ENCODE measurements at regions not wholly inside any gene's neighbourhood (a gene's known extent, or its start where the extent isn't known, plus 50 kb on each side); places are given as distances from the start of the nearest gene placed in this dataset.
A peak's percentile ranks its signal among the peaks of the same experiment; 100 is the strongest.

DNA sequence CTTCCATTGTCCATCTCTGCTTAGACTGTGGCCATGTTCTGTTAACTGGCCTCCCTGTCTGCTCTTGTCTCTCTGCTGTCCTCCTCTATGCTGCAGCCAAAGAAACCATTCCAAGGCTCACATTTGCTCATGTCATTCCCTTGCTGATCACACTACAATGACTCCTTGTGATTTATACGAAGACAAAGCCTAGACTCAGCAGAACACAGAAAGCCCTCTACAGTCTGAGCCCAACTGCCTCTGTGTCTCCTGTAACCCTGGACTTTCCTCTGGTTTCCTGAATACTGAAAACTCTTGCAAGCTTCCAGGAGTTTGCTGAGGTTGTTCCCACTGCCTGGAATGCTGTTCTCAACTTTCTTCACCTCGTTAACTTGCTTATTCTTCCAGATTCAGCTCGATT lies 191.8 kb downstream of the TMEM38B start:
- ATAC-seq (ENCODE audit: insufficient read depth, low read depth): no peak
- Histone ChIP-seq H3K9ac (ENCODE audit: low read depth, low read length) (no peak overlapping the region), H2AFZ (ENCODE audit: low read depth, low read length) (no peak overlapping the region), H3K27ac (ENCODE audit: low read length) (no peak overlapping the region), H3K9me3 (ENCODE audit: insufficient read depth, low read length, severe bottlenecking) (no peaks in the 10 kb centered on the region), H3K79me2 (ENCODE audit: insufficient read depth, low read length) (no peaks in the 10 kb centered on the region), H3K27me3 (ENCODE audit: insufficient read depth, low read length, poor library complexity) (no peaks in the 10 kb centered on the region), H3K36me3 (ENCODE audit: insufficient read depth, low read length) (no peaks in the 10 kb centered on the region), H4K20me1 (ENCODE audit: insufficient read depth, low read length) (no peaks in the 10 kb centered on the region), H3K4me1 (ENCODE audit: insufficient read depth, low read length) (peaks cover 9% of the 10 kb centered on the region; the same call in 1 of the 2 replicates), H3K4me3 (ENCODE audit: low read depth in 1 of 2, low read length in 2 of 2) (no peak overlapping the region), H3K4me2 (ENCODE audit: insufficient read depth, low read length) (no peak overlapping the region)
- no peak for DNase-seq
- TF ChIP-seq, protein P1, sequence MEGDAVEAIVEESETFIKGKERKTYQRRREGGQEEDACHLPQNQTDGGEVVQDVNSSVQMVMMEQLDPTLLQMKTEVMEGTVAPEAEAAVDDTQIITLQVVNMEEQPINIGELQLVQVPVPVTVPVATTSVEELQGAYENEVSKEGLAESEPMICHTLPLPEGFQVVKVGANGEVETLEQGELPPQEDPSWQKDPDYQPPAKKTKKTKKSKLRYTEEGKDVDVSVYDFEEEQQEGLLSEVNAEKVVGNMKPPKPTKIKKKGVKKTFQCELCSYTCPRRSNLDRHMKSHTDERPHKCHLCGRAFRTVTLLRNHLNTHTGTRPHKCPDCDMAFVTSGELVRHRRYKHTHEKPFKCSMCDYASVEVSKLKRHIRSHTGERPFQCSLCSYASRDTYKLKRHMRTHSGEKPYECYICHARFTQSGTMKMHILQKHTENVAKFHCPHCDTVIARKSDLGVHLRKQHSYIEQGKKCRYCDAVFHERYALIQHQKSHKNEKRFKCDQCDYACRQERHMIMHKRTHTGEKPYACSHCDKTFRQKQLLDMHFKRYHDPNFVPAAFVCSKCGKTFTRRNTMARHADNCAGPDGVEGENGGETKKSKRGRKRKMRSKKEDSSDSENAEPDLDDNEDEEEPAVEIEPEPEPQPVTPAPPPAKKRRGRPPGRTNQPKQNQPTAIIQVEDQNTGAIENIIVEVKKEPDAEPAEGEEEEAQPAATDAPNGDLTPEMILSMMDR (IDR thresholded peaks at IDR 0.05; ENCODE audit: borderline replicate concordance, extremely low read depth, low read length, poor library complexity, severe bottlenecking): no peak
- TF ChIP-seq EZH2 (IDR thresholded peaks at IDR 0.05; ENCODE audit: borderline replicate concordance, low read depth, low read length, severe bottlenecking): no peak

DNA sequence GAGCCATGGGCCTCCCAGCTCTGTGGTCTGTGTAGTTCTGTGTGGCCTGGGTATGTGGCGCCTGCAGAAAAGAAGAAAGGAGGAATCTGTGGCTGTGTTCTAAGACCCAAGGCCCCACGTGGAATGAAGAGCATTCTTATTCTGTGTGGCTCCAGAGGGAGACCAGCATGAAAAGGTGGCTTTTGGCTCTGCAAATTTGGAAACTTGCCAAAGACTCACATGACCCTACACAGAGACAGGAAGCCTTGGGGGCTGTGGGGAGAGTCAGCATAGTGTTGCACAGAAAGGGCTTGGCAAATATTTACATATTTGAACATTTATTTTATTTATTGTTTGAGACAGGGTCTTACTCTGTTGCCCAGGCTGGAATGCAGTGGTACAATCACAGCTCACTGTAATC lies 193.3 kb downstream of the TMEM38B start:
- Histone ChIP-seq H3K27ac (ENCODE audit: low read length) (no peak overlapping the region), H3K27me3 (ENCODE audit: insufficient read depth, low read length, poor library complexity) (no peaks in the 10 kb centered on the region), H3K4me2 (ENCODE audit: insufficient read depth, low read length) (no peak overlapping the region), H3K9me3 (ENCODE audit: insufficient read depth, low read length, severe bottlenecking) (no peaks in the 10 kb centered on the region), H3K4me1 (ENCODE audit: insufficient read depth, low read length) (peaks cover 9% of the 10 kb centered on the region; the same call in 1 of the 2 replicates), H3K9ac (ENCODE audit: low read depth, low read length) (no peak overlapping the region), H3K79me2 (ENCODE audit: insufficient read depth, low read length) (no peaks in the 10 kb centered on the region), H2AFZ (ENCODE audit: low read depth, low read length) (no peak overlapping the region), H3K36me3 (ENCODE audit: insufficient read depth, low read length) (no peaks in the 10 kb centered on the region), H3K4me3 (ENCODE audit: low read depth in 1 of 2, low read length in 2 of 2) (no peak overlapping the region), H4K20me1 (ENCODE audit: insufficient read depth, low read length) (no peaks in the 10 kb centered on the region)
- TF ChIP-seq, protein P1 (IDR thresholded peaks at IDR 0.05; ENCODE audit: borderline replicate concordance, extremely low read depth, low read length, poor library complexity, severe bottlenecking): no peak
- no peak for TF ChIP-seq EZH2 (IDR thresholded peaks at IDR 0.05; ENCODE audit: borderline replicate concordance, low read depth, low read length, severe bottlenecking)
- ATAC-seq (ENCODE audit: insufficient read depth, low read depth) (peak; percentile 70), DNase-seq (peak; percentile 17)

DNA sequence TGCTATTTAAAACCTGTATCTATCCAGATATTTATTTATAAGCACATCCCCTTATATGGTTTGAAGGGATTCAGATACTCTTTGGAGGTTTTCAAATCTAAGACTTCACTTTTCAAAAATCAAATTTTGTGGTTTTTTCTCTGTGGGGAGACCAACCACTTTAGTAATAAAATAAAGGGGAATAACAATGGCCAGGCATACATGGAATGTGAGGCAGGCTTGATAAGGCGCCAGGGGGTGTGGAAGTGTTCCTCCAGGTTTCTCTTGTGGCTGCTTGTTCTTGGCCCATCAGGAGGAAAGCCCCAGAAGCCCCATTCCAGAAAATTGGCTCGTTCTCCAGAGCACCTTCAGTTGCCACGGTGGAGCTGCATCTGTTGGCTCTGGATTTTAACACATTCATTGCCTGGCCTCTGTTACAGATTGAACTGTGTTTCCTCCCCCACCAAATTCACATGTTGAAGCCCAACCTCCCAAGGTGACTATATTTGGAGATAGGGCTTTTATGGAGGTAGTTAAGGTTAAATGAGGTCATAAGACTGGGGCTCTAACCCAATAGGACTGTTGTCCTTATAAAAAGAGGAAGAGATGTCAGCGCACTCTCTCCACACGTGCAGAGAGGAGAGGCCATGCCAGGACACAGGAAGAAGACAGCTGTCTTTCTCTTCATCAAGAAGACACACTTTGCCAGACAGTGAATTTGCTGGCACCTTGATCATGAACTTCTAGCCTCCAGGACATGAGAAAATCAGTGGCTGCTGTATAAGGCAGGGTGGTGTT lies 195.9 kb downstream of the TMEM38B start:
- Histone ChIP-seq H4K20me1 (ENCODE audit: insufficient read depth, low read length) (no peaks in the 10 kb centered on the region), H3K4me2 (ENCODE audit: insufficient read depth, low read length) (no peak overlapping the region), H3K9ac (ENCODE audit: low read depth, low read length) (no peak overlapping the region), H3K9me3 (ENCODE audit: insufficient read depth, low read length, severe bottlenecking) (no peaks in the 10 kb centered on the region), H2AFZ (ENCODE audit: low read depth, low read length) (no peak overlapping the region), H3K4me1 (ENCODE audit: insufficient read depth, low read length) (peaks cover 9% of the 10 kb centered on the region; the same call in 1 of the 2 replicates), H3K79me2 (ENCODE audit: insufficient read depth, low read length) (no peaks in the 10 kb centered on the region), H3K27me3 (ENCODE audit: insufficient read depth, low read length, poor library complexity) (no peaks in the 10 kb centered on the region), H3K27ac (ENCODE audit: low read length) (no peak overlapping the region), H3K36me3 (ENCODE audit: insufficient read depth, low read length) (no peaks in the 10 kb centered on the region), H3K4me3 (ENCODE audit: low read depth in 1 of 2, low read length in 2 of 2) (no peak overlapping the region)
- TF ChIP-seq, protein P1 (IDR thresholded peaks at IDR 0.05; ENCODE audit: borderline replicate concordance, extremely low read depth, low read length, poor library complexity, severe bottlenecking): no peak
- no peak for TF ChIP-seq EZH2 (IDR thresholded peaks at IDR 0.05; ENCODE audit: borderline replicate concordance, low read depth, low read length, severe bottlenecking)
- no peak for DNase-seq
- ATAC-seq (ENCODE audit: insufficient read depth, low read depth): no peak

All from DND-41 (cell line).